ENCODE measurements at regions not wholly inside any gene's neighbourhood (a gene's known extent, or its start where the extent isn't known, plus 50 kb on each side); places are given as distances from the start of the nearest gene placed in this dataset.

DNA sequence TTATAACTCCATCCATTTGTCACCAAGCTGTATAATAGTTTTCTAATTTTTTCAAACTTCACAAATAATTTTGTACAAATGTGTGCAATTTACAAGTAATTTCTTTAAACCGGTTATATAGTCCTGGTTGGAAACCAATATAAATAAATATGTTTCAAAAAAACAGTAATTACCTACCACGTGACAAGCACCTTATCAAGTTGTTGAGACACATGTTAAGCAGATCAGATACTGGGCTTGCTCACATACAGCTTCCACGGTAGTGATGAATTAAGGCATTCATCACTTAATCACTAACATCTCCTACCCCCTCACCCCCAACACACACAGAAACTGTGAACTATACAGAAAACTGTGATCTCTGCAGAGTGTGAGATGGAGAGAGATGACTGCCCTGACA is 630.0 kb upstream of the MBL2 start:
- no CpG with 5 or more reads among the region's 3 CpGs for WGBS (ENCODE audit: insufficient coverage)
- Mint-ChIP-seq H3K36me3 (no peaks in the 10 kb centered on the region), H3K4me3 (no peak overlapping the region), H3K9me3 (peaks cover 0 to 6% (median 0%) of the 10 kb centered on the region in 7 donors), H3K4me1 (no peaks in the 10 kb centered on the region), H3K27me3 (ENCODE audit: low read depth in 3 of 3) (no peaks in the 10 kb centered on the region), H3K27ac (peak overlapping the region in 1 of 7 donors; percentile 19)
- Histone ChIP-seq H3K27ac (ENCODE audit: low read depth in 1 of 2, low read length in 2 of 2) (no peak overlapping the region), H3K27me3 (ENCODE audit: control insufficient read depth in 2 of 2, insufficient read depth in 2 of 2, low read length in 2 of 2) (no peaks in the 10 kb centered on the region), H3K4me2 (replicated peaks; ENCODE audit: extremely low read depth, low read length, poor library complexity, severe bottlenecking) (no peak overlapping the region), H3K4me3 (replicated peaks in 1 of 3; ENCODE audit: low read depth in 2 of 3, low read length in 3 of 3) (no peak overlapping the region), H4K20me1 (ENCODE audit: insufficient read depth, low read length) (no peaks in the 10 kb centered on the region), H3K79me2 (ENCODE audit: insufficient read depth, low read length) (no peaks in the 10 kb centered on the region), H3K9ac (ENCODE audit: insufficient read depth, low read length, poor library complexity, severe bottlenecking) (no peak overlapping the region), H2AFZ (ENCODE audit: insufficient read depth, low read depth, low read length, poor library complexity, severe bottlenecking) (no peak overlapping the region), H3K9me3 (replicated peaks in 1 of 2; ENCODE audit: control insufficient read depth in 1 of 2, insufficient read depth in 1 of 2, low read length in 2 of 2) (no peaks in the 10 kb centered on the region), H3K36me3 (replicated peaks in 1 of 2; ENCODE audit: control insufficient read depth in 1 of 2, insufficient read depth in 2 of 2, low read length in 2 of 2) (no peaks in the 10 kb centered on the region), H3K4me1 (ENCODE audit: control insufficient read depth in 1 of 2, insufficient read depth in 2 of 2, low read length in 2 of 2) (no peaks in the 10 kb centered on the region)
- intact Hi-C loops (cut with micrococcal nuclease) = no loop called here
- no peak for DNase-seq
- TF ChIP-seq, protein P1, sequence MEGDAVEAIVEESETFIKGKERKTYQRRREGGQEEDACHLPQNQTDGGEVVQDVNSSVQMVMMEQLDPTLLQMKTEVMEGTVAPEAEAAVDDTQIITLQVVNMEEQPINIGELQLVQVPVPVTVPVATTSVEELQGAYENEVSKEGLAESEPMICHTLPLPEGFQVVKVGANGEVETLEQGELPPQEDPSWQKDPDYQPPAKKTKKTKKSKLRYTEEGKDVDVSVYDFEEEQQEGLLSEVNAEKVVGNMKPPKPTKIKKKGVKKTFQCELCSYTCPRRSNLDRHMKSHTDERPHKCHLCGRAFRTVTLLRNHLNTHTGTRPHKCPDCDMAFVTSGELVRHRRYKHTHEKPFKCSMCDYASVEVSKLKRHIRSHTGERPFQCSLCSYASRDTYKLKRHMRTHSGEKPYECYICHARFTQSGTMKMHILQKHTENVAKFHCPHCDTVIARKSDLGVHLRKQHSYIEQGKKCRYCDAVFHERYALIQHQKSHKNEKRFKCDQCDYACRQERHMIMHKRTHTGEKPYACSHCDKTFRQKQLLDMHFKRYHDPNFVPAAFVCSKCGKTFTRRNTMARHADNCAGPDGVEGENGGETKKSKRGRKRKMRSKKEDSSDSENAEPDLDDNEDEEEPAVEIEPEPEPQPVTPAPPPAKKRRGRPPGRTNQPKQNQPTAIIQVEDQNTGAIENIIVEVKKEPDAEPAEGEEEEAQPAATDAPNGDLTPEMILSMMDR (IDR thresholded peaks at IDR 0.05) = no peak

DNA sequence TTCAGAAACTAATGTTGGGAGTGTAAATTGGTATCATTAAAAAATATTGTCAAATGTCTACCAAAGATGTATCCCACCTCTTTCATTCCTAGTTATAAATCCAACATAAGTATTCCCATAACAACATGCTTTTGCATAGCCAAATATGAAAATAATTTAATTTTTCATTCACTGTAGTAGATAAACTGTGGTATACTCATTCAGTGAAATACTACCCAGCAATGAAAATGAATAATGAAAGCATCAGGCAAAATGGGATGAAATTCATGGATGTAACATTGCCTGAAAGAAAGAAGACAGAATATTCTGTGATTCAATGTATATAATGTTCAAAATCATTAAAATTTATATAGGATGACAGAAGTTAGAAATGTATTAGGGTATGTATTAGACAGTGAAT is 629.0 kb upstream of the MBL2 start:
- H3K79me2 ChIP-seq (ENCODE audit: insufficient read depth, low read length) = no peaks in the 10 kb centered on the region
- TF ChIP-seq, protein P1 (IDR thresholded peaks at IDR 0.05) = no peak
- peaks cover 0 to 9% (median 0%) of the 10 kb centered on the region in 7 donors for H3K9me3 Mint-ChIP-seq
- H3K4me3 Mint-ChIP-seq = no peak overlapping the region
- H3K4me1 Mint-ChIP-seq = no peaks in the 10 kb centered on the region
- H3K27ac ChIP-seq (ENCODE audit: low read depth in 1 of 2, low read length in 2 of 2) = no peak overlapping the region
- H3K36me3 ChIP-seq (replicated peaks in 1 of 2; ENCODE audit: control insufficient read depth in 1 of 2, insufficient read depth in 2 of 2, low read length in 2 of 2) = no peaks in the 10 kb centered on the region
- no peak overlapping the region for H2AFZ ChIP-seq (ENCODE audit: insufficient read depth, low read depth, low read length, poor library complexity, severe bottlenecking)
- no peak overlapping the region for H3K4me3 ChIP-seq (replicated peaks in 1 of 3; ENCODE audit: low read depth in 2 of 3, low read length in 3 of 3)
- H3K27ac Mint-ChIP-seq = no peak overlapping the region
- no peaks in the 10 kb centered on the region for H3K4me1 ChIP-seq (ENCODE audit: control insufficient read depth in 1 of 2, insufficient read depth in 2 of 2, low read length in 2 of 2)
- H3K27me3 Mint-ChIP-seq (ENCODE audit: low read depth in 3 of 3) = peaks cover 0 to 1% (median 0%) of the 10 kb centered on the region in 3 donors
- H3K27me3 ChIP-seq (ENCODE audit: control insufficient read depth in 2 of 2, insufficient read depth in 2 of 2, low read length in 2 of 2) = no peaks in the 10 kb centered on the region
- intact Hi-C loops (cut with micrococcal nuclease) = no loop called here
- H3K9me3 ChIP-seq (replicated peaks in 1 of 2; ENCODE audit: control insufficient read depth in 1 of 2, insufficient read depth in 1 of 2, low read length in 2 of 2) = peaks cover 0 to 3% of the 10 kb centered on the region in 2 donors
- no peaks in the 10 kb centered on the region for H4K20me1 ChIP-seq (ENCODE audit: insufficient read depth, low read length)
- no peak overlapping the region for H3K9ac ChIP-seq (ENCODE audit: insufficient read depth, low read length, poor library complexity, severe bottlenecking)
- no peak overlapping the region for H3K4me2 ChIP-seq (replicated peaks; ENCODE audit: extremely low read depth, low read length, poor library complexity, severe bottlenecking)
- H3K36me3 Mint-ChIP-seq = no peaks in the 10 kb centered on the region
- no peak for DNase-seq
